ENCODE measurements at regions not wholly inside any gene's neighbourhood (a gene's known extent, or its start where the extent isn't known, plus 50 kb on each side); places are given as distances from the start of the nearest gene placed in this dataset.

DNA sequence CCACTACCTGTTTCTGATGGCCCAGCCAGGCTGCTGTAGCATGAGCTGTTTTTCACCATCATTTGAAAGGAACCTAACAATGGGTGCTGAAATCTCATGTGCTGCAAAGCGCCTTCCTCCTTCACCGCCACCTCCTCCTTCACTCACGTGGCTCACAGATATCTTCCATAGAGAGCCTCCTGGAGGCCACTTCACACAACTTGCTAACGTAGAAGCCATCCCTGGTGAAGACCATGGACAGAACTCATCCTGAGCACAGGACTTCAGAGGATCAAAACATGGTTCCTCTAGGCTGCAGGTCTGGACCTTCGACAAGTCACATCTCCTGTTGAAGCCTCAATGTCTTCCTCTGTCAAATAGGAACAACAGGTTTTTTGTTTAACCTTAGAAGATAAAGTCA, 155.5 kb upstream of the RAD23B start:
- TF ChIP-seq, protein P1, sequence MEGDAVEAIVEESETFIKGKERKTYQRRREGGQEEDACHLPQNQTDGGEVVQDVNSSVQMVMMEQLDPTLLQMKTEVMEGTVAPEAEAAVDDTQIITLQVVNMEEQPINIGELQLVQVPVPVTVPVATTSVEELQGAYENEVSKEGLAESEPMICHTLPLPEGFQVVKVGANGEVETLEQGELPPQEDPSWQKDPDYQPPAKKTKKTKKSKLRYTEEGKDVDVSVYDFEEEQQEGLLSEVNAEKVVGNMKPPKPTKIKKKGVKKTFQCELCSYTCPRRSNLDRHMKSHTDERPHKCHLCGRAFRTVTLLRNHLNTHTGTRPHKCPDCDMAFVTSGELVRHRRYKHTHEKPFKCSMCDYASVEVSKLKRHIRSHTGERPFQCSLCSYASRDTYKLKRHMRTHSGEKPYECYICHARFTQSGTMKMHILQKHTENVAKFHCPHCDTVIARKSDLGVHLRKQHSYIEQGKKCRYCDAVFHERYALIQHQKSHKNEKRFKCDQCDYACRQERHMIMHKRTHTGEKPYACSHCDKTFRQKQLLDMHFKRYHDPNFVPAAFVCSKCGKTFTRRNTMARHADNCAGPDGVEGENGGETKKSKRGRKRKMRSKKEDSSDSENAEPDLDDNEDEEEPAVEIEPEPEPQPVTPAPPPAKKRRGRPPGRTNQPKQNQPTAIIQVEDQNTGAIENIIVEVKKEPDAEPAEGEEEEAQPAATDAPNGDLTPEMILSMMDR (IDR thresholded peaks at IDR 0.05; ENCODE audit: insufficient read depth, low read depth, low read length), result no peak
- ChIA-PET POLR2A (no interaction called here), CTCF (interaction anchor here (1.1 to 2.6 kb wide), 3 partner anchors 10 to 213 kb away, joined by 3 to 10 read pairs (median 4); no protein-coding TSS in a partner anchor)
- peaks cover 1% of the 10 kb centered on the region; the same call in 1 of the 2 replicates for H3K27me3 ChIP-seq (ENCODE audit: control insufficient read depth, insufficient read depth, low read length)
- no peaks in the 10 kb centered on the region for H3K36me3 ChIP-seq (ENCODE audit: control insufficient read depth, insufficient read depth, low read length)
- no peak overlapping the region for H3K4me3 ChIP-seq (ENCODE audit: low read depth, low read length)
- no peak for DNase-seq (ENCODE audit: low read depth)

DNA sequence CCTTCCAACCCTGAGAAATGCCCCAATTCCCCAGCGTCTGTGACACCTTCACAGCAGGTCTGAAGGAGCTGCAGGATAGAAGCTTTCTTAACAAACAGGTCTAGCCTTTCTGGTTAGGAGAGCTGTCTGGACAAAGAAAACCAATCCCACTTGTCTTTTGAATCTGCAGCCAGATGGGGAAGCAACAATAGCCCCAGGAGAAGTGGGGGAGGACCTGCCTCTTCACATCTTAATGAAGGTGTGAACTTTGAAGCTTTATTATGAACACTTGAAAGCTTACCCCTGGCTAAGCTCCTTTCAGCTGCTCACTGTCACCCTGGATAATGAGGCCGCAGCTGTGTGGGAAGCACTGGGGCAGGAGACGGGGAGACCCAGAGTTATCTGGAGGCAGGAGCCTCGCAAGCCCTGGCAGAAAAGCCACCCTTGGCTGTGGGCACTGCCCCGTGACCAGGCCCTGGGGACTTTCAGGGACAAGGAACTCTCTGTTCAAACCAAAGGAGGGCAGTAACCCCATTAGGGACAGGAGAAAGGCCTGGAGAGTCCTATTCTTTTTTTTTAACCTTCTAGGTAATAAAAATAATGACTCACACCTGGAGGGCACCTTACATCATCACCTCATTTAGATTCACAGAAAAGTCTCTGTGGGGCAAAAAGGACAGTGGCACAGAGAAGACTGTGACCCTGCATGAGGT, 151.8 kb upstream of the RAD23B start:
- Histone ChIP-seq H3K27me3 (ENCODE audit: control insufficient read depth, insufficient read depth, low read length) (peaks cover 3% of the 10 kb centered on the region), H3K4me3 (ENCODE audit: low read depth, low read length) (no peak overlapping the region), H3K36me3 (ENCODE audit: control insufficient read depth, insufficient read depth, low read length) (no peaks in the 10 kb centered on the region)
- DNase-seq (ENCODE audit: low read depth), result no peak
- ChIA-PET POLR2A (no interaction called here), CTCF (interaction anchor here (0.8 to 0.9 kb wide), 3 partner anchors 10 to 25 kb away, joined by 3 to 7 read pairs (median 3); no protein-coding TSS in a partner anchor)
- TF ChIP-seq, protein P1 (IDR thresholded peaks at IDR 0.05; ENCODE audit: insufficient read depth, low read depth, low read length), result no peak

DNA sequence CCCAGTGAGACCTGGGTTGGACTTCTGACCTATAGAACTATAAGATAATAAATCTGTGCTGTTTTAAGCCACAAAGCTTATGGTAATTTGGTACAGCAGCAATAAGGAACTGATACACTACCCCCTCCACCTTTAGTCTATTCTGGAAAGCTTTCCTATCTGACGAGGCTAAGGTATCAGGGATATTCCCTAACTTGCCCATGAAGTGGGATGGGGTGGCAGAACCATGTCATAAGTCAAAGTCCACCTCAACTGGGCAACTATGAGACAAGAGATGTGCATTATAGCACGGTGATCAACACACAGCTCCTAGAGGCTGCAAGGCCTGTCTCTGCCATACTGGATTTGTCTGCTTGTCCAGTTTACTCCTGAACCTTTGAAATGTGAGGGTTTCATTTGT, 146.8 kb upstream of the RAD23B start:
- POLR2A ChIA-PET, result no interaction called here
- CTCF ChIA-PET, result interaction anchor here (0.6 to 4.8 kb wide), 6 partner anchors 8 to 283 kb away, joined by 3 to 23 read pairs (median 3); no protein-coding TSS in a partner anchor

DNA sequence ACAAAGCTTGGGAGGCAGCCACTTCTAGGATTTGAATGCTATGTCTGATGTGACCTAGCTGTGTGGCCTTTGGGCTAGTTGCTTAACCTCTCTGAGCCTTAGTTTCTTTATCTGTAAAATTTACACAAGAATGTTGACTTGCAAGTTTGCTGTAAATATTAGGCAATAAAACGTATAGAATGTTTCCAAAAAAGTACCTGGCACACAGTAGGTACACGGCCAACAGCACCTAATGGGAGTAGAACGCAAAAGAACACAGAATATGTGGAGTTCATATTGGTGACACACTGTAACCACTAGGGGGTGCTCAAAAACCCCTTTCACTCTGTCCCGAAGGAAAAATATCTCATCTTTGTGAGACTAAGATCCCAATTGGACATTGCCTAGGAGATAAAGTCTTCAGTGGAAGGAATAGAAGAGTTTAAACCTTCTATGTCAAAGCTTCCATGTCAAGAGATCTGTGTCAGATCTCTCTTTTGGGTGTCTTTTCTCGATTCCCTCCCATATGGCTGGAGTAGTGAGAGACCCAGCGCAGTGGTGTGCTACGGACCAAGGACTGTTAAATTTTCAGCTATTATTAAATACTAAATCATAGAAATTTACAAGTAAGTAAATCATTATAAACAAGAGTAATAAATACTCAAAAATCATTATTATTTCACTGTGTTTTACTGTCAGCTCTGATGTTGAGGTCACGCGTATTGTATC, 145.4 kb upstream of the RAD23B start:
- H3K4me3 ChIP-seq (ENCODE audit: low read depth, low read length), result no peak overlapping the region
- CTCF ChIA-PET, result interaction anchor here (0.6 to 4.8 kb wide), 18 partner anchors 10 to 311 kb away, joined by 3 to 40 read pairs (median 4); no protein-coding TSS in a partner anchor

More for the DNA sequence above, 146.8 kb upstream of the RAD23B start:
- no peak for DNase-seq (ENCODE audit: low read depth)
- Histone ChIP-seq H3K4me3 (ENCODE audit: low read depth, low read length) (no peak overlapping the region), H3K36me3 (ENCODE audit: control insufficient read depth, insufficient read depth, low read length) (no peaks in the 10 kb centered on the region), H3K27me3 (ENCODE audit: control insufficient read depth, insufficient read depth, low read length) (peaks cover 4% of the 10 kb centered on the region)
- TF ChIP-seq, protein P1 (IDR thresholded peaks at IDR 0.05; ENCODE audit: insufficient read depth, low read depth, low read length), result no peak

More for the DNA sequence above, 145.4 kb upstream of the RAD23B start:
- TF ChIP-seq, protein P1 (IDR thresholded peaks at IDR 0.05; ENCODE audit: insufficient read depth, low read depth, low read length), result peak; percentile 72
- POLR2A ChIA-PET, result no interaction called here
- Histone ChIP-seq H3K27me3 (ENCODE audit: control insufficient read depth, insufficient read depth, low read length) (peaks cover 4% of the 10 kb centered on the region), H3K36me3 (ENCODE audit: control insufficient read depth, insufficient read depth, low read length) (no peaks in the 10 kb centered on the region)
- DNase-seq (ENCODE audit: low read depth), result no peak

All from BJ (cell line).